ENCODE measurements at regions not wholly inside any gene's neighbourhood (a gene's known extent, or its start where the extent isn't known, plus 50 kb on each side); places are given as distances from the start of the nearest gene placed in this dataset.

GRCh38 chr9:16352791-16353401 lies 517.6 kb downstream of the BNC2 start:
- TF ChIP-seq CTCF (IDR thresholded peaks at IDR 0.05) (no peak), EZH2 (IDR thresholded peaks at IDR 0.05) (no peak)
